ENCODE measurements at regions not wholly inside any gene's neighbourhood (a gene's known extent, or its start where the extent isn't known, plus 50 kb on each side); places are given as distances from the start of the nearest gene placed in this dataset.

DNA sequence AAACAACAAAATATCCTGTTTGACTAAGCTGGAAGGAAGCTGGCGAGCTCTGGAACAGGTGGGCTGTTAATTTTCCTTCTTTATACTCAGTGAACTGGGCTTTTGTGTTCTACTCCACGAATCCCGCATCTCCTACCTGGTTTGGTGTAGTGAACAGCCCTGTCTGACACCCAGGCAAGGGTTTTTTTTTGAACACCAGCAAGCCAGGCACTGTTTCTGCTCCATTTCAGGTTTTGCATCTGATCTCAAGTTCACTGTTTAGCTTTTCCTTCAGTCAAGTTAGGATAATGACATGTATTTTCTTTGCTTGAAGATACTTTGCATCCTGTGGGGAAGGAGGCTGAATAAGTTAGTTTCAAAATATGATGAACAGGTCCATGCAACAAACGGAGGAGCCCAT, 204.5 kb downstream of the SEMA6A start:
- Histone ChIP-seq H4K5ac (ENCODE audit: insufficient read length, low read depth, low read length) (no peak overlapping the region), H4K91ac (replicated peaks; ENCODE audit: insufficient read length, low read length) (no peak overlapping the region), H3K79me2 (ENCODE audit: control insufficient read depth in 1 of 2, insufficient read depth in 2 of 2, low read length in 2 of 2) (no peaks in the 10 kb centered on the region), H3K9ac (replicated peaks in 1 of 4; ENCODE audit: extremely low read depth in 1 of 4, low read depth in 3 of 4, low read length in 3 of 4) (no peak overlapping the region), H3K23ac (ENCODE audit: insufficient read length) (no peak overlapping the region), H2BK15ac (ENCODE audit: low read length) (no peak overlapping the region), H4K20me1 (replicated peaks in 1 of 2; ENCODE audit: control insufficient read depth in 1 of 2, insufficient read depth in 2 of 2, low read length in 2 of 2) (no peaks in the 10 kb centered on the region), H3K56ac (replicated peaks; ENCODE audit: insufficient read length, low read depth, low read length) (no peak overlapping the region), H3K18ac (ENCODE audit: extremely low read depth, low read length) (no peak overlapping the region), H3K4me3 (ENCODE audit: extremely low read depth in 1 of 4, insufficient read depth in 2 of 4, low read depth in 3 of 4, low read length in 4 of 4) (no peak overlapping the region), H3K27me3 (replicated peaks in 1 of 4; ENCODE audit: control insufficient read depth in 3 of 4, extremely low read depth in 1 of 4, insufficient read depth in 3 of 4, low read length in 3 of 4) (no peaks in the 10 kb centered on the region), H2BK12ac (ENCODE audit: low read depth, low read length) (no peak overlapping the region), H3K4ac (replicated peaks; ENCODE audit: insufficient read length, low read depth, low read length) (no peak overlapping the region), H3K27ac (ENCODE audit: low read depth, low read length) (no peak overlapping the region), H3K9me3 (ENCODE audit: insufficient read depth in 2 of 2, low read depth in 1 of 2, low read length in 1 of 2) (no peaks in the 10 kb centered on the region), H3K4me2 (ENCODE audit: insufficient read depth in 1 of 2, low read depth in 2 of 2, low read length in 2 of 2) (no peak overlapping the region), H4K8ac (ENCODE audit: extremely low read depth, insufficient read depth, low read length) (no peak overlapping the region), H2BK5ac (ENCODE audit: low read depth, low read length) (no peak overlapping the region), H3K79me1 (ENCODE audit: low read depth, low read length) (no peaks in the 10 kb centered on the region), H2BK20ac (ENCODE audit: low read length) (no peak overlapping the region), H2AK5ac (ENCODE audit: low read depth, low read length) (no peak overlapping the region), H3K4me1 (replicated peaks in 1 of 4; ENCODE audit: control insufficient read depth in 3 of 4, insufficient read depth in 4 of 4, low read length in 3 of 4) (peaks cover 0 to 7% (median 2%) of the 10 kb centered on the region in 4 experiments; a peak in 2 of 7 replicates), H3K23me2 (ENCODE audit: low read depth, low read length) (no peaks in the 10 kb centered on the region; the same call in 1 of the 2 replicates), H3K14ac (ENCODE audit: insufficient read length) (no peak overlapping the region), H2AFZ (ENCODE audit: low read length) (no peak overlapping the region), H3K36me3 (ENCODE audit: control insufficient read depth in 2 of 4, insufficient read depth in 4 of 4, low read length in 3 of 4) (no peaks in the 10 kb centered on the region), H2BK120ac (replicated peaks; ENCODE audit: low read depth, low read length) (no peak overlapping the region)
- ChIA-PET POLR2A (ENCODE audit: partially characterized antibody) (interaction anchor here (0.9 kb wide), 1 partner anchor 13 kb away, joined by 3 read pairs; no protein-coding TSS in a partner anchor), CTCF (ENCODE audit: partially characterized antibody) (interaction anchor here (0.6 to 1.8 kb wide), 3 partner anchors 8 to 104 kb away, joined by 3 to 8 read pairs (median 3); no protein-coding TSS in a partner anchor)
- DNase-seq (ENCODE audit: low read depth in 1 of 2, low spot score in 2 of 2): no peak
- no peak for FAIRE-seq
- 90% methylated on average over 4 of the region's 4 CpGs; no CpG with 5 or more reads in 1 of the 2 experiments for WGBS, 2 experiments (ENCODE audit: extremely low coverage in 1 of 2, insufficient coverage in 1 of 2, insufficient read length in 1 of 2, insufficient replicate concordance in 2 of 2, low coverage in 1 of 2, low lambda C conversion rate in 2 of 2, missing lambda C conversion rate in 1 of 2)
- TF ChIP-seq RXRA (IDR thresholded peaks at IDR 0.05; ENCODE audit: insufficient read depth, low read depth, low read length): no peak
- TF ChIP-seq SP1 (IDR thresholded peaks at IDR 0.05; ENCODE audit: low read depth, low read length): 0 out of 2 replicates have a peak, but pooled peaks have one; percentile 14

Measured in H1 (cell line).